H1 (cell line): ENCODE measurements at regions not wholly inside any gene's neighbourhood (a gene's known extent, or its start where the extent isn't known, plus 50 kb on each side); places are given as distances from the start of the nearest gene placed in this dataset.

ENCODE experiments used
- CTCF ChIA-PET: fragments of 300-600 bp; sonication (Branson Sonifier 250); formaldehyde crosslinking; loops from one replicate; lab custom pipeline; 2021; ENCODE audit not compliant: partially characterized antibody; lab: Charles Lee
- POLR2A ChIA-PET: fragments of 300-600 bp; sonication (Branson Sonifier 250); formaldehyde crosslinking; loops from one replicate; lab custom pipeline; 2021; ENCODE audit warnings: inconsistent platforms; ENCODE audit not compliant: partially characterized antibody; lab: Charles Lee
- DNase-seq, 2 experiments: peaks; one replicate each; pipeline versions ENCODE4 v3.0.0 to v3.0.0-alpha.2; 2010 to 2022; ENCODE audit warnings: low spot score in 2 of 2, low read depth in 1 of 2, mixed read lengths in 1 of 2
- FAIRE-seq: peaks from 2 replicates; lab custom pipeline; 2011; peaks lifted over from hg19 to GRCh38; lab: Jason Lieb, UNC
- H2AFZ ChIP-seq: 2 replicates; pipeline ENCODE4 v1.8.1; 2012; ENCODE audit warnings: low read length, inconsistent platforms
- H2AK5ac ChIP-seq: 2 replicates; pipeline ENCODE4 v1.6.1; 2013; ENCODE audit warnings: low read depth, low read length
- H2BK120ac ChIP-seq: replicated peaks from 2 replicates; pipeline ENCODE3; 2013; ENCODE audit warnings: low read depth, low read length, inconsistent platforms
- H2BK12ac ChIP-seq: 2 replicates; pipeline ENCODE4 v1.6.1; 2013; ENCODE audit warnings: low read depth, low read length
- H2BK15ac ChIP-seq: 2 replicates; pipeline ENCODE4 v1.6.1; 2013; ENCODE audit warnings: low read length
- H2BK20ac ChIP-seq: 2 replicates; pipeline ENCODE4 v1.6.1; 2013; ENCODE audit warnings: low read length
- H2BK5ac ChIP-seq: 2 replicates; pipeline ENCODE4 v1.6.1; 2013; ENCODE audit warnings: low read depth, low read length
- H3K14ac ChIP-seq: 2 replicates; pipeline ENCODE4 v1.6.1; 2013; ENCODE audit warnings: inconsistent platforms; ENCODE audit not compliant: insufficient read length
- H3K18ac ChIP-seq: 2 replicates; pipeline ENCODE4 v1.6.1; 2013; ENCODE audit warnings: low read length; ENCODE audit errors: extremely low read depth
- H3K23ac ChIP-seq: 2 replicates; pipeline ENCODE4 v1.6.1; 2013; ENCODE audit warnings: inconsistent platforms; ENCODE audit not compliant: insufficient read length
- H3K23me2 ChIP-seq: 2 replicates; pipeline ENCODE4 v1.6.1; 2013; ENCODE audit warnings: low read depth, low read length
- H3K27ac ChIP-seq: 2 replicates; pipeline ENCODE4 v1.6.1; 2011; ENCODE audit warnings: low read depth, low read length, inconsistent platforms
- H3K27me3 ChIP-seq, 4 experiments: replicated peaks in 1 of 4; 1 replicate in 1 of 4; 2 replicates in 3 of 4; pipeline versions ENCODE4 v1.6.1 to v1.8.1; 2011 to 2013; ENCODE audit warnings: low read length in 3 of 4, mild to moderate bottlenecking in 3 of 4, inconsistent platforms in 2 of 4, mixed read lengths in 2 of 4, moderate library complexity in 1 of 4; ENCODE audit not compliant: control insufficient read depth in 3 of 4, insufficient read depth in 3 of 4; ENCODE audit errors: extremely low read depth in 1 of 4
- H3K36me3 ChIP-seq, 4 experiments: 2 replicates each; pipeline versions ENCODE4 v1.6.1 to v1.8.1; 2011 to 2013; ENCODE audit warnings: mild to moderate bottlenecking in 4 of 4, low read length in 3 of 4, moderate library complexity in 2 of 4, control low read depth in 1 of 4, inconsistent platforms in 1 of 4; ENCODE audit not compliant: insufficient read depth in 4 of 4, control insufficient read depth in 2 of 4
- H3K4ac ChIP-seq: replicated peaks from 2 replicates; pipeline ENCODE3; 2013; ENCODE audit warnings: low read length, low read depth, mixed read lengths, inconsistent platforms; ENCODE audit not compliant: insufficient read length
- H3K4me1 ChIP-seq, 4 experiments: replicated peaks in 1 of 4; 1 replicate in 1 of 4; 2 replicates in 3 of 4; pipeline versions ENCODE4 v1.6.1 to v1.8.1; 2011 to 2013; ENCODE audit warnings: low read length in 3 of 4, inconsistent platforms in 2 of 4, mixed read lengths in 1 of 4; ENCODE audit not compliant: insufficient read depth in 4 of 4, control insufficient read depth in 3 of 4
- H3K4me2 ChIP-seq, 2 experiments: 2 replicates each; pipeline versions ENCODE4 v1.6.1 to v1.8.1; 2011 to 2013; ENCODE audit warnings: low read depth in 2 of 2, low read length in 2 of 2, control low read depth in 1 of 2, inconsistent platforms in 1 of 2, mild to moderate bottlenecking in 1 of 2; ENCODE audit not compliant: insufficient read depth in 1 of 2
- H3K4me3 ChIP-seq, 4 experiments: fragments of 200-600, 300-600 bp in 1 of 4; sonication (generic), shearing (Covaris generic), sonication (Bioruptor Twin) in 1 of 4; 2 replicates each; pipeline versions ENCODE4 v1.5.1 to v1.8.1; 2011 to 2016; ENCODE audit warnings: low read length in 4 of 4, low read depth in 3 of 4, control low read depth in 2 of 4, inconsistent platforms in 2 of 4, mild to moderate bottlenecking in 2 of 4, mixed read lengths in 1 of 4, moderate library complexity in 1 of 4; ENCODE audit not compliant: insufficient read depth in 2 of 4; ENCODE audit errors: extremely low read depth in 1 of 4
- H3K56ac ChIP-seq: replicated peaks from 2 replicates; pipeline ENCODE3; 2013; ENCODE audit warnings: low read depth, mild to moderate bottlenecking, mixed read lengths, low read length, inconsistent platforms; ENCODE audit not compliant: insufficient read length
- H3K79me1 ChIP-seq: 2 replicates; pipeline ENCODE4 v1.6.1; 2013; ENCODE audit warnings: low read depth, low read length, control low read depth
- H3K79me2 ChIP-seq, 2 experiments: 2 replicates each; pipeline versions ENCODE4 v1.6.1 to v1.8.1; 2012 to 2013; ENCODE audit warnings: low read length in 2 of 2, mild to moderate bottlenecking in 2 of 2, inconsistent platforms in 1 of 2; ENCODE audit not compliant: insufficient read depth in 2 of 2, control insufficient read depth in 1 of 2
- H3K9ac ChIP-seq, 4 experiments: replicated peaks in 1 of 4; 1 replicate in 1 of 4; 2 replicates in 3 of 4; pipeline versions ENCODE4 v1.6.1 to v1.8.1; 2011 to 2013; ENCODE audit warnings: low read depth in 3 of 4, low read length in 3 of 4, control low read depth in 2 of 4, mild to moderate bottlenecking in 2 of 4, moderate library complexity in 2 of 4, inconsistent platforms in 1 of 4; ENCODE audit errors: extremely low read depth in 1 of 4
- H3K9me3 ChIP-seq, 2 experiments: 2 replicates each; pipeline versions ENCODE4 v1.6.1 to v1.8.1; 2012 to 2013; ENCODE audit warnings: mild to moderate bottlenecking in 2 of 2, moderate library complexity in 2 of 2, control low read depth in 1 of 2, inconsistent platforms in 1 of 2, low read depth in 1 of 2, low read length in 1 of 2, mixed read lengths in 1 of 2; ENCODE audit not compliant: insufficient read depth in 2 of 2
- H4K20me1 ChIP-seq, 2 experiments: replicated peaks in 1 of 2; 2 replicates each; pipeline versions ENCODE3 to v1.8.1; 2011 to 2013; ENCODE audit warnings: inconsistent platforms in 2 of 2, low read length in 2 of 2, mild to moderate bottlenecking in 1 of 2; ENCODE audit not compliant: insufficient read depth in 2 of 2, control insufficient read depth in 1 of 2
- H4K5ac ChIP-seq: 2 replicates; pipeline ENCODE4 v1.6.1; 2013; ENCODE audit warnings: low read length, low read depth, mixed read lengths, inconsistent platforms; ENCODE audit not compliant: insufficient read length
- H4K8ac ChIP-seq: 2 replicates; pipeline ENCODE4 v1.8.0; 2013; ENCODE audit warnings: mild to moderate bottlenecking, moderate library complexity, low read length, inconsistent platforms; ENCODE audit not compliant: insufficient read depth; ENCODE audit errors: extremely low read depth
- H4K91ac ChIP-seq: replicated peaks from 2 replicates; pipeline ENCODE3; 2013; ENCODE audit warnings: low read length, mixed read lengths, inconsistent platforms; ENCODE audit not compliant: insufficient read length
- BCL11A ChIP-seq, 2 experiments: IDR thresholded peaks; one replicate each; pipeline ENCODE4 v1.6.1; 2011; ENCODE audit warnings: low read depth in 2 of 2, low read length in 2 of 2, mild to moderate bottlenecking in 2 of 2
- CHD2 ChIP-seq: IDR thresholded peaks from 2 replicates; pipeline ENCODE4 v1.6.1; 2012; ENCODE audit warnings: low read length, improper control_type of control experiment
- CREB1 ChIP-seq: IDR thresholded peaks from 2 replicates; pipeline ENCODE4 v1.6.1; 2012; ENCODE audit warnings: inconsistent platforms
- EGR1 ChIP-seq: IDR thresholded peaks from 2 replicates; pipeline ENCODE4 v1.6.1; 2011; ENCODE audit warnings: low read depth, low read length, borderline replicate concordance
- HDAC2 ChIP-seq, 2 experiments: fragments of 300-600 bp in 1 of 2; sonication (generic) in 1 of 2; IDR thresholded peaks; 2 replicates each; pipeline ENCODE4 v1.6.1; 2011 to 2012; ENCODE audit warnings: low read depth in 2 of 2, low read length in 2 of 2, mild to moderate bottlenecking in 2 of 2, moderate library complexity in 2 of 2, borderline replicate concordance in 1 of 2, inconsistent platforms in 1 of 2
- HDAC6 ChIP-seq: IDR thresholded peaks from one replicate; pipeline ENCODE4 v1.7.1; 2012; ENCODE audit warnings: low read depth, mild to moderate bottlenecking, inconsistent platforms, low read length, moderate library complexity
- KDM1A ChIP-seq: fragments of 200-600, 300-600 bp; sonication (generic); IDR thresholded peaks from 2 replicates; pipeline ENCODE4 v1.7.1; 2016; ENCODE audit warnings: mild to moderate bottlenecking, low read length, borderline replicate concordance
- MAFK ChIP-seq: IDR thresholded peaks from 2 replicates; pipeline ENCODE4 v1.6.1; 2012; ENCODE audit warnings: low read depth, mild to moderate bottlenecking, improper control_type of control experiment, low read length
- NRF1 ChIP-seq: IDR thresholded peaks from 2 replicates; pipeline ENCODE4 v1.6.1; 2011; ENCODE audit warnings: mild to moderate bottlenecking, low read depth, low read length, improper control_type of control experiment
- RAD21 ChIP-seq, 2 experiments: IDR thresholded peaks in 1 of 2; conservative IDR thresholded peaks in 1 of 2; 2 replicates each; pipeline ENCODE4 v1.6.1; 2011; ENCODE audit warnings: low read depth in 2 of 2, low read length in 2 of 2, improper control_type of control experiment in 1 of 2, inconsistent platforms in 1 of 2, mild to moderate bottlenecking in 1 of 2, moderate library complexity in 1 of 2
- WGBS, 2 experiments: shearing (Covaris generic) in 1 of 2; methylation state at CpG; one replicate each; pipeline versions ENCODE4 v1.1.6 to v1.1.7; 2013 to 2015; ENCODE audit warnings: low lambda C conversion rate in 2 of 2, mixed read lengths in 2 of 2, inconsistent platforms in 1 of 2, low coverage in 1 of 2, missing lambda C conversion rate in 1 of 2; ENCODE audit not compliant: insufficient replicate concordance in 2 of 2, insufficient coverage in 1 of 2, insufficient read length in 1 of 2; ENCODE audit errors: extremely low coverage in 1 of 2, missing lambda C conversion rate in 1 of 2; 5-methylcytosine and 5-hydroxymethylcytosine counted together
- TF ChIP-seq, protein P1 (sequence below): IDR thresholded peaks from 2 replicates; pipeline ENCODE4 v1.6.1; 2012; ENCODE audit warnings: low read length, inconsistent platforms
- TF ChIP-seq, protein P2 (sequence below): IDR thresholded peaks from 2 replicates; pipeline ENCODE4 v1.6.1; 2011; ENCODE audit warnings: low read length, improper control_type of control experiment

DNA sequence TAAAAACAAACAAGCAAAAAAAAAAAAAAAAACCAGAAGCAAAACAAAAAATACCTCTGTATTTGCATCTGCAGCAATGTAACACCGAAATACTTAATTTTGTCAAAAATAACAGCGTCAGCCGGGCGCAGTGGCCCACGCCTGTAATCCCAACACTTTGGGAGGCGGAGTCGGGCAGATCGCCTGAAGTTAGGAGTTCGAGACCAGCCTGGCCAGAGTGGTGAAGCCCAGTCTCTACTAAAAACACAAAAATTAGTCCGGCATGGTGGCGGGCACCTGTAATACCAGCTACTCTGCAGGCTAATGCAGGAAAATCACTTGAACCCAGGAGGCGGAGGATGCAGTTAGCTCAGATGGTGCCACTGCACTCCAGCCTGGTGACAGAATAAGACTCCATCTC is 683.5 kb upstream of the CA10 start:
- no peak overlapping the region for H3K56ac ChIP-seq
- H3K27me3 ChIP-seq, result no peaks in the 10 kb centered on the region
- H2AFZ ChIP-seq, result no peak overlapping the region
- no peaks in the 10 kb centered on the region for H3K79me2 ChIP-seq
- no peak overlapping the region for H3K9ac ChIP-seq
- no peak overlapping the region for H3K18ac ChIP-seq
- H3K23me2 ChIP-seq, result no peaks in the 10 kb centered on the region
- no peak overlapping the region for H3K14ac ChIP-seq
- H2BK12ac ChIP-seq, result no peak overlapping the region
- H3K4me2 ChIP-seq, result no peak overlapping the region
- H4K91ac ChIP-seq, result no peak overlapping the region
- no peak overlapping the region for H2AK5ac ChIP-seq
- WGBS, 2 experiments, result 89% methylated on average over 12 of the region's 12 CpGs; no CpG with 5 or more reads in 1 of the 2 experiments
- no peak overlapping the region for H4K5ac ChIP-seq
- no peak overlapping the region for H3K4ac ChIP-seq
- no peaks in the 10 kb centered on the region for H3K9me3 ChIP-seq
- no peaks in the 10 kb centered on the region for H3K36me3 ChIP-seq
- H2BK15ac ChIP-seq, result no peak overlapping the region
- FAIRE-seq (no peak), DNase-seq (no peak)
- CTCF ChIA-PET, result no interaction called here
- no peak overlapping the region for H2BK5ac ChIP-seq
- H3K79me1 ChIP-seq, result no peaks in the 10 kb centered on the region
- H2BK20ac ChIP-seq, result no peak overlapping the region
- no peak overlapping the region for H2BK120ac ChIP-seq
- H4K20me1 ChIP-seq, result no peaks in the 10 kb centered on the region
- H3K4me3 ChIP-seq, result no peak overlapping the region
- H3K23ac ChIP-seq, result no peak overlapping the region
- H3K27ac ChIP-seq, result no peak overlapping the region
- POLR2A ChIA-PET, result no interaction called here
- no peaks in the 10 kb centered on the region for H3K4me1 ChIP-seq
- no peak overlapping the region for H4K8ac ChIP-seq
- TF ChIP-seq CHD2 (no peak), KDM1A (no peak), BCL11A (IDR thresholded peaks at IDR 0.05; ENCODE audit: low read depth in 2 of 2, low read length in 2 of 2) (no peak), RAD21 (IDR thresholded peaks at IDR 0.05 in 1 of 2, conservative IDR thresholded peaks at IDR 0.05 in 1 of 2; ENCODE audit: low read depth in 2 of 2, low read length in 2 of 2) (no peak), EGR1 (no peak), CREB1 (no peak), MAFK (no peak), HDAC6 (no peak), NRF1 (no peak), HDAC2 (IDR thresholded peaks at IDR 0.05; ENCODE audit: borderline replicate concordance in 1 of 2, low read depth in 2 of 2, low read length in 2 of 2) (no peak)
- TF ChIP-seq, protein P1, sequence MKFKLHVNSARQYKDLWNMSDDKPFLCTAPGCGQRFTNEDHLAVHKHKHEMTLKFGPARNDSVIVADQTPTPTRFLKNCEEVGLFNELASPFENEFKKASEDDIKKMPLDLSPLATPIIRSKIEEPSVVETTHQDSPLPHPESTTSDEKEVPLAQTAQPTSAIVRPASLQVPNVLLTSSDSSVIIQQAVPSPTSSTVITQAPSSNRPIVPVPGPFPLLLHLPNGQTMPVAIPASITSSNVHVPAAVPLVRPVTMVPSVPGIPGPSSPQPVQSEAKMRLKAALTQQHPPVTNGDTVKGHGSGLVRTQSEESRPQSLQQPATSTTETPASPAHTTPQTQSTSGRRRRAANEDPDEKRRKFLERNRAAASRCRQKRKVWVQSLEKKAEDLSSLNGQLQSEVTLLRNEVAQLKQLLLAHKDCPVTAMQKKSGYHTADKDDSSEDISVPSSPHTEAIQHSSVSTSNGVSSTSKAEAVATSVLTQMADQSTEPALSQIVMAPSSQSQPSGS, result no peak
- TF ChIP-seq, protein P2, sequence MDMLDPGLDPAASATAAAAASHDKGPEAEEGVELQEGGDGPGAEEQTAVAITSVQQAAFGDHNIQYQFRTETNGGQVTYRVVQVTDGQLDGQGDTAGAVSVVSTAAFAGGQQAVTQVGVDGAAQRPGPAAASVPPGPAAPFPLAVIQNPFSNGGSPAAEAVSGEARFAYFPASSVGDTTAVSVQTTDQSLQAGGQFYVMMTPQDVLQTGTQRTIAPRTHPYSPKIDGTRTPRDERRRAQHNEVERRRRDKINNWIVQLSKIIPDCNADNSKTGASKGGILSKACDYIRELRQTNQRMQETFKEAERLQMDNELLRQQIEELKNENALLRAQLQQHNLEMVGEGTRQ, result no peak
